Vagina (tissue), 2 donors: ENCODE measurements at regions not wholly inside any gene's neighbourhood (a gene's known extent, or its start where the extent isn't known, plus 50 kb on each side); places are given as distances from the start of the nearest gene placed in this dataset.

Source experiments
- DNase-seq, 2 donors: peaks; one replicate each; pipeline ENCODE4 v3.0.0-alpha.2; 2017; ENCODE audit errors: extremely low spot score in 2 of 2
- H3K27ac ChIP-seq: fragments of 200-600 bp; sonication (generic); one replicate; pipeline ENCODE4 v1.5.1; 2019
- H3K27me3 ChIP-seq: fragments of 200-600 bp; sonication (generic); one replicate; pipeline ENCODE4 v1.5.1; 2019
- H3K36me3 ChIP-seq, 2 donors: fragments of 200-600 bp; sonication (generic); one replicate each; pipeline ENCODE4 v1.5.1; 2017 to 2019
- H3K4me1 ChIP-seq: fragments of 200-600 bp; sonication (generic); one replicate; pipeline ENCODE4 v1.5.1; 2019
- H3K4me3 ChIP-seq, 2 donors: fragments of 200-600 bp; sonication (generic); 1 replicate in 1 of 2; 2 replicates in 1 of 2; pipeline ENCODE4 v1.5.1; 2016 to 2019
- H3K9me3 ChIP-seq: fragments of 200-600 bp; sonication (generic); one replicate; pipeline ENCODE4 v1.5.1; 2019
- CTCF ChIP-seq, 3 experiments: fragments of 450-650 bp in 2 of 3; fragments of 200-600 bp in 1 of 3; sonication (generic) in 1 of 3; IDR thresholded peaks; one replicate each; pipeline ENCODE4 v1.5.1; 2017 to 2019; ENCODE audit warnings: antibody characterized with exemption in 3 of 3, mild to moderate bottlenecking in 2 of 3, moderate library complexity in 2 of 3
- POLR2A ChIP-seq, 2 donors: fragments of 450-650 bp; IDR thresholded peaks; one replicate each; pipeline ENCODE4 v1.6.1; 2017; ENCODE audit warnings: antibody characterized with exemption in 2 of 2, mild to moderate bottlenecking in 2 of 2, moderate library complexity in 2 of 2
- POLR2AphosphoS5 ChIP-seq, 2 donors: sonication (generic); formaldehyde crosslinking; IDR thresholded peaks; one replicate each; pipeline ENCODE4 v1.9.0; 2017; ENCODE audit warnings: antibody characterized with exemption in 2 of 2, mild to moderate bottlenecking in 2 of 2, low read depth in 1 of 2; ENCODE audit not compliant: insufficient read depth in 1 of 2
- intact Hi-C: fragments of 100-400 bp; cut with DNase I; formaldehyde crosslinking; loops from one replicate; pipeline ENCODE4 v1.15.1; 2023

- no peak for DNase-seq
- intact Hi-C loops: loop anchor here (5.0 kb wide), 1 partner anchor 653 kb away; no protein-coding TSS in a partner anchor
- no peak overlapping the region for H3K4me3 ChIP-seq
- H3K9me3 ChIP-seq: no peaks in the 10 kb centered on the region
- no peaks in the 10 kb centered on the region for H3K27me3 ChIP-seq
- H3K36me3 ChIP-seq: no peaks in the 10 kb centered on the region
- no peaks in the 10 kb centered on the region for H3K4me1 ChIP-seq
- H3K27ac ChIP-seq: no peak overlapping the region
- TF ChIP-seq CTCF (IDR thresholded peaks at IDR 0.05) (no peak), POLR2AphosphoS5 (IDR thresholded peaks at IDR 0.05; ENCODE audit: insufficient read depth in 1 of 2, low read depth in 1 of 2) (no peak), POLR2A (IDR thresholded peaks at IDR 0.05) (no peak)
Measured at GRCh38 chr2:192314800-192315481, 120.2 kb upstream of the TMEFF2 start.

GRCh38 chr2:192313773-192314172 lies 119.0 kb upstream of the TMEFF2 start:
- no peaks in the 10 kb centered on the region for H3K9me3 ChIP-seq
- H3K36me3 ChIP-seq: no peaks in the 10 kb centered on the region
- intact Hi-C loops: loop anchor here (5.0 kb wide), 1 partner anchor 651 kb away; no protein-coding TSS in a partner anchor
- H3K4me3 ChIP-seq: no peak overlapping the region
- no peak for TF ChIP-seq CTCF (IDR thresholded peaks at IDR 0.05)
- TF ChIP-seq POLR2AphosphoS5 (IDR thresholded peaks at IDR 0.05; ENCODE audit: insufficient read depth in 1 of 2, low read depth in 1 of 2): no peak
- no peak for TF ChIP-seq POLR2A (IDR thresholded peaks at IDR 0.05)
- no peak overlapping the region for H3K27ac ChIP-seq
- H3K4me1 ChIP-seq: no peaks in the 10 kb centered on the region
- DNase-seq: no peak
- H3K27me3 ChIP-seq: no peaks in the 10 kb centered on the region

- intact Hi-C loops: loop anchor here (5.0 kb wide), 1 partner anchor 650 kb away; no protein-coding TSS in a partner anchor
- H3K4me1 ChIP-seq: no peaks in the 10 kb centered on the region
- no peak overlapping the region for H3K27ac ChIP-seq
- TF ChIP-seq CTCF (IDR thresholded peaks at IDR 0.05) (no peak), POLR2AphosphoS5 (IDR thresholded peaks at IDR 0.05; ENCODE audit: insufficient read depth in 1 of 2, low read depth in 1 of 2) (no peak), POLR2A (IDR thresholded peaks at IDR 0.05) (no peak)
- H3K9me3 ChIP-seq: no peaks in the 10 kb centered on the region
- no peaks in the 10 kb centered on the region for H3K27me3 ChIP-seq
- no peak for DNase-seq
- no peaks in the 10 kb centered on the region for H3K36me3 ChIP-seq
- H3K4me3 ChIP-seq: no peak overlapping the region
Measured at GRCh38 chr2:192311701-192312460, 117.1 kb upstream of the TMEFF2 start.

- no peaks in the 10 kb centered on the region for H3K4me1 ChIP-seq
- H3K27ac ChIP-seq: no peak overlapping the region
- no peak for TF ChIP-seq POLR2A (IDR thresholded peaks at IDR 0.05)
- TF ChIP-seq POLR2AphosphoS5 (IDR thresholded peaks at IDR 0.05; ENCODE audit: insufficient read depth in 1 of 2, low read depth in 1 of 2): no peak
- no peak for TF ChIP-seq CTCF (IDR thresholded peaks at IDR 0.05)
- H3K9me3 ChIP-seq: no peaks in the 10 kb centered on the region
- no peak overlapping the region for H3K4me3 ChIP-seq
- intact Hi-C loops: no loop called here
- no peaks in the 10 kb centered on the region for H3K36me3 ChIP-seq
- no peaks in the 10 kb centered on the region for H3K27me3 ChIP-seq
- DNase-seq: no peak
Measured at GRCh38 chr2:192307530-192307929, 112.8 kb upstream of the TMEFF2 start.

- TF ChIP-seq CTCF (IDR thresholded peaks at IDR 0.05) (no peak), POLR2A (IDR thresholded peaks at IDR 0.05) (no peak), POLR2AphosphoS5 (IDR thresholded peaks at IDR 0.05; ENCODE audit: insufficient read depth in 1 of 2, low read depth in 1 of 2) (no peak)
- no peak overlapping the region for H3K4me3 ChIP-seq
- no peak overlapping the region for H3K27ac ChIP-seq
- H3K27me3 ChIP-seq: no peaks in the 10 kb centered on the region
- intact Hi-C loops: no loop called here
- DNase-seq: no peak
- no peaks in the 10 kb centered on the region for H3K4me1 ChIP-seq
- H3K36me3 ChIP-seq: no peaks in the 10 kb centered on the region
- no peaks in the 10 kb centered on the region for H3K9me3 ChIP-seq
Measured at GRCh38 chr2:192298664-192299063, 103.9 kb upstream of the TMEFF2 start.
